H9 (cell line): ENCODE measurements at regions not wholly inside any gene's neighbourhood (a gene's known extent, or its start where the extent isn't known, plus 50 kb on each side); places are given as distances from the start of the nearest gene placed in this dataset.

ENCODE experiments used
- DNase-seq: peaks from one replicate; pipeline ENCODE4 v3.0.0-alpha.2; 2017
- H2AFZ ChIP-seq: one replicate; pipeline ENCODE4 v1.6.1; 2013; ENCODE audit warnings: mild to moderate bottlenecking, low read length, control low read depth, moderate library complexity
- H2AK5ac ChIP-seq: 2 replicates; pipeline ENCODE4 v1.6.1; 2013; ENCODE audit warnings: low read length, control low read depth, mixed read lengths; ENCODE audit not compliant: insufficient read length
- H2BK120ac ChIP-seq: one replicate; pipeline ENCODE4 v1.6.1; 2013; ENCODE audit warnings: low read depth, mild to moderate bottlenecking, low read length, control low read depth, inconsistent platforms; ENCODE audit not compliant: poor library complexity, severe bottlenecking
- H2BK12ac ChIP-seq: 2 replicates; pipeline ENCODE4 v1.6.1; 2013; ENCODE audit warnings: low read length, control low read depth, mixed read lengths, low read depth; ENCODE audit not compliant: insufficient read length
- H2BK15ac ChIP-seq: 2 replicates; pipeline ENCODE4 v1.6.1; 2013; ENCODE audit warnings: low read depth, low read length, control low read depth
- H2BK20ac ChIP-seq: one replicate; pipeline ENCODE4 v1.6.1; 2013; ENCODE audit warnings: low read depth, mild to moderate bottlenecking, low read length, control low read depth, inconsistent platforms; ENCODE audit not compliant: poor library complexity, severe bottlenecking
- H2BK5ac ChIP-seq: 2 replicates; pipeline ENCODE4 v1.6.1; 2013; ENCODE audit warnings: low read length, control low read depth, mixed read lengths; ENCODE audit not compliant: insufficient read length
- H3K14ac ChIP-seq: 2 replicates; pipeline ENCODE4 v1.6.1; 2013; ENCODE audit warnings: low read length, control low read depth; ENCODE audit not compliant: insufficient read depth
- H3K18ac ChIP-seq: 2 replicates; pipeline ENCODE4 v1.6.1; 2013; ENCODE audit warnings: low read depth, mild to moderate bottlenecking, mixed read lengths, low read length, control low read depth; ENCODE audit not compliant: insufficient read length
- H3K23ac ChIP-seq: 2 replicates; pipeline ENCODE4 v1.6.1; 2013; ENCODE audit warnings: low read length, control low read depth, mixed read lengths, low read depth; ENCODE audit not compliant: insufficient read length
- H3K23me2 ChIP-seq: 2 replicates; pipeline ENCODE4 v1.6.1; 2013; ENCODE audit warnings: low read depth, mild to moderate bottlenecking, mixed read lengths, low read length, control low read depth; ENCODE audit not compliant: insufficient read length, poor library complexity, severe bottlenecking
- H3K27ac ChIP-seq: 2 replicates; pipeline ENCODE4 v1.5.1; 2013; ENCODE audit warnings: low read length, control low read depth, mixed read lengths, low read depth; ENCODE audit not compliant: insufficient read length
- H3K27me3 ChIP-seq: 2 replicates; pipeline ENCODE4 v1.6.1; 2013; ENCODE audit warnings: low read length, control low read depth, inconsistent platforms; ENCODE audit not compliant: insufficient read depth
- H3K4ac ChIP-seq: 2 replicates; pipeline ENCODE4 v1.6.1; 2013; ENCODE audit warnings: low read depth, mild to moderate bottlenecking, control low read depth, inconsistent platforms, low read length, moderate library complexity
- H3K4me1 ChIP-seq: 2 replicates; pipeline ENCODE4 v1.6.1; 2013; ENCODE audit warnings: low read length, control low read depth, inconsistent platforms; ENCODE audit not compliant: insufficient read depth
- H3K4me2 ChIP-seq: 2 replicates; pipeline ENCODE4 v1.6.1; 2013; ENCODE audit warnings: low read length, control low read depth, mixed read lengths; ENCODE audit not compliant: insufficient read length, insufficient read depth
- H3K56ac ChIP-seq: 2 replicates; pipeline ENCODE4 v1.6.1; 2013; ENCODE audit warnings: low read depth, mild to moderate bottlenecking, mixed read lengths, low read length, control low read depth; ENCODE audit not compliant: insufficient read length
- H3K79me1 ChIP-seq: 2 replicates; pipeline ENCODE4 v1.6.1; 2013; ENCODE audit warnings: low read depth, mild to moderate bottlenecking, moderate library complexity, low read length, control low read depth, inconsistent platforms; ENCODE audit not compliant: insufficient read depth, poor library complexity, severe bottlenecking
- H3K79me2 ChIP-seq: 2 replicates; pipeline ENCODE4 v1.6.1; 2013; ENCODE audit warnings: low read length, control low read depth, inconsistent platforms; ENCODE audit not compliant: insufficient read depth
- H3K9ac ChIP-seq: 2 replicates; pipeline ENCODE4 v1.6.1; 2013; ENCODE audit warnings: low read length, control low read depth, mixed read lengths; ENCODE audit not compliant: insufficient read length; ENCODE audit errors: extremely low read depth
- H3K9me3 ChIP-seq: one replicate; pipeline ENCODE4 v1.6.1; 2013; ENCODE audit warnings: low read depth, low read length, inconsistent platforms; ENCODE audit not compliant: control insufficient read depth
- H3T11ph ChIP-seq: one replicate; pipeline ENCODE4 v1.6.1; 2013; ENCODE audit warnings: mild to moderate bottlenecking, low read length, control low read depth, inconsistent platforms
- H4K20me1 ChIP-seq: one replicate; pipeline ENCODE4 v1.6.1; 2013; ENCODE audit not compliant: control insufficient read depth, insufficient read length, insufficient read depth
- H4K5ac ChIP-seq: 2 replicates; pipeline ENCODE4 v1.6.1; 2013; ENCODE audit warnings: low read depth, mild to moderate bottlenecking, mixed read lengths, low read length, control low read depth; ENCODE audit not compliant: insufficient read length
- H4K8ac ChIP-seq: replicated peaks from 2 replicates; pipeline ENCODE4 v1.6.1; 2013; ENCODE audit warnings: low read length, control low read depth, mixed read lengths, low read depth; ENCODE audit not compliant: insufficient read length
- H4K91ac ChIP-seq: 2 replicates; pipeline ENCODE4 v1.6.1; 2013; ENCODE audit warnings: low read depth, mild to moderate bottlenecking, moderate library complexity, mixed read lengths, low read length, control low read depth; ENCODE audit not compliant: insufficient read length
- H3K27ac Mint-ChIP-seq, 3 experiments: 2 replicates in 2 of 3; 3 replicates in 1 of 3; pipeline ENCODE4 v1.8.0; 2020 to 2021; ENCODE audit warnings: mixed read lengths in 3 of 3, mild to moderate bottlenecking in 1 of 3, moderate library complexity in 1 of 3
- H3K27me3 Mint-ChIP-seq: 2 replicates; pipeline ENCODE4 v1.8.0; 2021; ENCODE audit warnings: low read depth, mild to moderate bottlenecking, moderate library complexity, mixed read lengths
- H3K36me3 Mint-ChIP-seq, 3 experiments: 2 replicates in 2 of 3; 3 replicates in 1 of 3; pipeline ENCODE4 v1.8.0; 2020 to 2021; ENCODE audit warnings: low read depth in 3 of 3, mixed read lengths in 3 of 3; ENCODE audit not compliant: insufficient read depth in 1 of 3
- H3K4me1 Mint-ChIP-seq, 2 experiments: 2 replicates each; pipeline ENCODE4 v1.8.0; 2020; ENCODE audit warnings: mixed read lengths in 2 of 2
- H3K4me3 Mint-ChIP-seq, 2 experiments: 2 replicates in 1 of 2; 3 replicates in 1 of 2; pipeline ENCODE4 v1.8.0; 2020 to 2021; ENCODE audit warnings: mild to moderate bottlenecking in 2 of 2, mixed read lengths in 2 of 2, moderate library complexity in 1 of 2
- H3K9me3 Mint-ChIP-seq, 2 experiments: 2 replicates in 1 of 2; 3 replicates in 1 of 2; pipeline ENCODE4 v1.8.0; 2020; ENCODE audit warnings: mild to moderate bottlenecking in 2 of 2, mixed read lengths in 2 of 2, moderate library complexity in 1 of 2
- WGBS: extraction: QIAGEN DNeasy Blood & Tissue Kit; methylation state at CpG from one replicate; pipeline ENCODE4 v1.1.7; 2013; ENCODE audit warnings: missing lambda C conversion rate, low lambda C conversion rate, mixed read lengths; ENCODE audit not compliant: insufficient read length; ENCODE audit errors: extremely low coverage; 5-methylcytosine and 5-hydroxymethylcytosine counted together
- TF ChIP-seq, protein P1 (sequence below): fragments of 200-600 bp; sonication (generic); conservative IDR thresholded peaks from 3 replicates; pipeline ENCODE4 v1.8.0; 2021; ENCODE audit warnings: antibody characterized with exemption, mild to moderate bottlenecking

DNA sequence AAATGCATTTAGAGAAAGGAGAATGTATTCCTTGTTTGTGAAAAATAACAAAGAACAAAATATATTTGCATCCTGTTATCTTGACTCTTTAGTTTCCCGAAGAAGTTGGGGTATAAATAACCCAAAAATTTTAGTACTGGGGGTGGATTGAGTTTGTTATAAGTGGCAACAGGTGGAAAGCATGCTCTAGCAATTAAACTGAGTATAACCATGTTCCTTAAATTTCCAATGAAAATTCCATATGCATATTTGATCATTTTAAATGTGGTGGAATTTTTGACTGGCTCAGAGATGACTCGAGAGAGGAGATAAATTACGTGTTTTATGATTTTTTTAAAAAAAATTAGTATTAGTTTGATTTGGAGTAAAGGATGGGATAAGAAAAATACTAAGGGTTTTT lies 348.9 kb downstream of the TGFB2 start:
- no peak overlapping the region for H3K14ac ChIP-seq
- no peak overlapping the region for H3K18ac ChIP-seq
- 100% methylated on average over 2 of the region's 3 CpGs for WGBS
- H3K23ac ChIP-seq = no peak overlapping the region
- H2AFZ ChIP-seq = no peak overlapping the region
- Mint-ChIP-seq H3K4me1 (peaks cover 5% of the 10 kb centered on the region in 2 experiments; a peak in 3 of 4 replicates), H3K9me3 (no peaks in the 10 kb centered on the region; a peak in 1 of 5 replicates), H3K4me3 (no peak overlapping the region), H3K36me3 (no peaks in the 10 kb centered on the region), H3K27ac (no peak overlapping the region), H3K27me3 (no peaks in the 10 kb centered on the region)
- H3K79me1 ChIP-seq = no peaks in the 10 kb centered on the region
- TF ChIP-seq, protein P1, sequence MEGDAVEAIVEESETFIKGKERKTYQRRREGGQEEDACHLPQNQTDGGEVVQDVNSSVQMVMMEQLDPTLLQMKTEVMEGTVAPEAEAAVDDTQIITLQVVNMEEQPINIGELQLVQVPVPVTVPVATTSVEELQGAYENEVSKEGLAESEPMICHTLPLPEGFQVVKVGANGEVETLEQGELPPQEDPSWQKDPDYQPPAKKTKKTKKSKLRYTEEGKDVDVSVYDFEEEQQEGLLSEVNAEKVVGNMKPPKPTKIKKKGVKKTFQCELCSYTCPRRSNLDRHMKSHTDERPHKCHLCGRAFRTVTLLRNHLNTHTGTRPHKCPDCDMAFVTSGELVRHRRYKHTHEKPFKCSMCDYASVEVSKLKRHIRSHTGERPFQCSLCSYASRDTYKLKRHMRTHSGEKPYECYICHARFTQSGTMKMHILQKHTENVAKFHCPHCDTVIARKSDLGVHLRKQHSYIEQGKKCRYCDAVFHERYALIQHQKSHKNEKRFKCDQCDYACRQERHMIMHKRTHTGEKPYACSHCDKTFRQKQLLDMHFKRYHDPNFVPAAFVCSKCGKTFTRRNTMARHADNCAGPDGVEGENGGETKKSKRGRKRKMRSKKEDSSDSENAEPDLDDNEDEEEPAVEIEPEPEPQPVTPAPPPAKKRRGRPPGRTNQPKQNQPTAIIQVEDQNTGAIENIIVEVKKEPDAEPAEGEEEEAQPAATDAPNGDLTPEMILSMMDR = no peak
- no peaks in the 10 kb centered on the region for H3K27me3 ChIP-seq
- H3K9me3 ChIP-seq = no peaks in the 10 kb centered on the region
- H2BK20ac ChIP-seq = no peak overlapping the region
- no peak overlapping the region for H2AK5ac ChIP-seq
- no peak overlapping the region for H3K4me2 ChIP-seq
- H3K56ac ChIP-seq = no peak overlapping the region
- no peak overlapping the region for H2BK5ac ChIP-seq
- peaks cover 5% of the 10 kb centered on the region; the same call in 1 of the 2 replicates for H3K4me1 ChIP-seq
- DNase-seq = no peak
- no peaks in the 10 kb centered on the region for H3K79me2 ChIP-seq
- no peaks in the 10 kb centered on the region for H3K23me2 ChIP-seq
- H4K20me1 ChIP-seq = no peaks in the 10 kb centered on the region
- no peak overlapping the region for H3K4ac ChIP-seq
- no peak overlapping the region for H4K91ac ChIP-seq
- H3K9ac ChIP-seq = no peak overlapping the region
- no peak overlapping the region for H4K5ac ChIP-seq
- H3T11ph ChIP-seq = no peak overlapping the region
- no peak overlapping the region for H3K27ac ChIP-seq
- no peak overlapping the region for H4K8ac ChIP-seq
- no peak overlapping the region for H2BK12ac ChIP-seq
- H2BK15ac ChIP-seq = no peak overlapping the region
- H2BK120ac ChIP-seq = no peak overlapping the region
